AG04450 (cell line): ENCODE measurements at regions not wholly inside any gene's neighbourhood (a gene's known extent, or its start where the extent isn't known, plus 50 kb on each side); places are given as distances from the start of the nearest gene placed in this dataset.

Experiments
- CTCF ChIA-PET: fragments of 300-600, 350-600 bp; formaldehyde crosslinking; extraction: SDS; loops from one replicate; lab custom pipeline; 2022; ENCODE audit warnings: antibody characterized with exemption, inconsistent platforms; lab: Charles Lee
- POLR2A ChIA-PET: fragments of 350-600 bp; formaldehyde crosslinking; extraction: SDS; loops from one replicate; lab custom pipeline; 2021; ENCODE audit warnings: antibody characterized with exemption, inconsistent platforms; lab: Yijun Ruan, JAX
- DNase-seq: peaks from one replicate; pipeline ENCODE4 v3.0.0-alpha.2; 2011; ENCODE audit warnings: low read depth, low spot score
- H3K27ac ChIP-seq: one replicate; pipeline ENCODE4 v1.5.1; 2012; ENCODE audit warnings: low read depth, low read length, control low read depth
- H3K27me3 ChIP-seq: one replicate; pipeline ENCODE4 v1.6.0; 2012; ENCODE audit warnings: low read length; ENCODE audit not compliant: control insufficient read depth, insufficient read depth
- H3K4me3 ChIP-seq: 2 replicates; pipeline ENCODE4 v1.5.1; 2011; ENCODE audit warnings: mild to moderate bottlenecking, low read depth, low read length, control low read depth
- H3K9me3 ChIP-seq: 2 replicates; pipeline ENCODE4 v1.5.1; 2012; ENCODE audit warnings: low read length; ENCODE audit not compliant: control insufficient read depth, insufficient read depth
- TF ChIP-seq, protein P1 (sequence below): IDR thresholded peaks from 2 replicates; pipeline ENCODE4 v1.5.1; 2011; ENCODE audit warnings: low read depth, low read length, control low read depth, inconsistent platforms

DNA sequence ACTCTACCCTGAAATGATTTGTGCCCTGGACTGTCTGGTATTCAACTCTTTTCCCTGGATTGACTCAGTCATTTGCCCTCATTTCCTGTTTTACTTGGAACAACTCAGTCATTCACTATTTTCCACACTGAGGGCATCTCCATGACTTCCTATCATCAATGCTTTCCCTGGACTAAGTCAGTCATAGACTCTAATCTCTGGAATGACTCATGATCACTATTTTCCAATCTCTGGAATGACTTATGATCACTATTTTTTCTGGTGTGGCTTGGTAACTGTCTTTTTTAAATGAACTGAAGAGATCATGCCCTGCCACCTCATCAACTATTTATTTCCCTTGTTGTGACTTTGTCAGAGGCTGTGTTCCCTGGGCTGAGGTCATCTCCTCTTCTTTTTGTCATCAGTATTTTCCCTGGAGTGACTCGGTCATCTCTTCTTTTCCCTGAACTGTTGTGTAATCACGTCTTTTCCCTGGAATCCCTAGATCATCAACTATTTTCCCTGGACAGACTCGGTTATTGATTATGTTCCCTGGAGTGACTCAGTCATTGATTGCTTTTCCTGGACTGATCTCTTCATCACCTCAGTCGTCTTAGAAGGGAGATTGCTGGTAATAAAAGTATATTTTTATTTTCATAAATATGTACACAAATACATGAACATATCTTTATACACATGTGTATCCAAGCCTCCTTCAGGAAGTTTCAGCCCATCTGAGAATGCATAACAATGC is 327.1 kb upstream of the VCX start:
- POLR2A ChIA-PET = no interaction called here
- CTCF ChIA-PET = no interaction called here
- H3K27ac ChIP-seq = no peak overlapping the region
- no peaks in the 10 kb centered on the region for H3K27me3 ChIP-seq
- no peak for DNase-seq
- TF ChIP-seq, protein P1, sequence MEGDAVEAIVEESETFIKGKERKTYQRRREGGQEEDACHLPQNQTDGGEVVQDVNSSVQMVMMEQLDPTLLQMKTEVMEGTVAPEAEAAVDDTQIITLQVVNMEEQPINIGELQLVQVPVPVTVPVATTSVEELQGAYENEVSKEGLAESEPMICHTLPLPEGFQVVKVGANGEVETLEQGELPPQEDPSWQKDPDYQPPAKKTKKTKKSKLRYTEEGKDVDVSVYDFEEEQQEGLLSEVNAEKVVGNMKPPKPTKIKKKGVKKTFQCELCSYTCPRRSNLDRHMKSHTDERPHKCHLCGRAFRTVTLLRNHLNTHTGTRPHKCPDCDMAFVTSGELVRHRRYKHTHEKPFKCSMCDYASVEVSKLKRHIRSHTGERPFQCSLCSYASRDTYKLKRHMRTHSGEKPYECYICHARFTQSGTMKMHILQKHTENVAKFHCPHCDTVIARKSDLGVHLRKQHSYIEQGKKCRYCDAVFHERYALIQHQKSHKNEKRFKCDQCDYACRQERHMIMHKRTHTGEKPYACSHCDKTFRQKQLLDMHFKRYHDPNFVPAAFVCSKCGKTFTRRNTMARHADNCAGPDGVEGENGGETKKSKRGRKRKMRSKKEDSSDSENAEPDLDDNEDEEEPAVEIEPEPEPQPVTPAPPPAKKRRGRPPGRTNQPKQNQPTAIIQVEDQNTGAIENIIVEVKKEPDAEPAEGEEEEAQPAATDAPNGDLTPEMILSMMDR = no peak
- H3K4me3 ChIP-seq = no peak overlapping the region
- H3K9me3 ChIP-seq = no peaks in the 10 kb centered on the region

DNA sequence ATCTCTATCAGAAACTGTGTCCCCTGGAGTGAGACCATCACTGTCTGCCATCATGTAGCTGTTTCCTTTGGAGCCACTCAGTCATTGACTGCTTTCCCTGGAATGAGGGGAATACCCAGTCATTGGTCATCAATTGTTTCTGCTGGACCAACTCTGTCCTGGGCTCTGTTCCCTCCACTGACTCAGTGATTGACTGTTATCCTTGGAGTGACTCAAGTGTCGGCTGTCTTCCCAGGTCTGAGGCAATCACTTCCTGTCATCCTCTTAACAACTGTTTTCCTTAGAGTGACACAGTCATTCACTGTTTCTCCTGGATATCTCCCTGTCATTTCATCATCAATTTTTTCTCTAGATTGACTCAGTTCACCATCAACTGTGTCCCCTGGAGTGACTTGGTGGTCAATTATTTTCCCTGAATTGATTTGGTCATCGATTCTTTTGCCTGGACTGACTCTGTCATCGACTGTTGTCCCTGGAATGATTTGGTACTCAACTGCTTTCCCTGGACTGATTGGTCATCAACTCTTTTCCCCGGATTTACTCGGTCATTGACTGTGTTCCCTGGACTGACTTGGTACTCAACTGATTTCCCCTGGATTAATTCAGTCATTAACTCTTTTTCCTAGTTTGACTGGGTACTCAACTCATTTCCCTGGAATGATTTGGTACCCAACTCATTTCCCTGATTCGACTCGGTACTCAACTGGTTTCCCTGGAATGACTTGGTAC is 327.9 kb upstream of the VCX start:
- Histone ChIP-seq H3K4me3 (no peak overlapping the region), H3K9me3 (no peaks in the 10 kb centered on the region), H3K27ac (no peak overlapping the region), H3K27me3 (no peaks in the 10 kb centered on the region)
- CTCF ChIA-PET = no interaction called here
- POLR2A ChIA-PET = no interaction called here
- TF ChIP-seq, protein P1 = no peak
- DNase-seq = no peak

DNA sequence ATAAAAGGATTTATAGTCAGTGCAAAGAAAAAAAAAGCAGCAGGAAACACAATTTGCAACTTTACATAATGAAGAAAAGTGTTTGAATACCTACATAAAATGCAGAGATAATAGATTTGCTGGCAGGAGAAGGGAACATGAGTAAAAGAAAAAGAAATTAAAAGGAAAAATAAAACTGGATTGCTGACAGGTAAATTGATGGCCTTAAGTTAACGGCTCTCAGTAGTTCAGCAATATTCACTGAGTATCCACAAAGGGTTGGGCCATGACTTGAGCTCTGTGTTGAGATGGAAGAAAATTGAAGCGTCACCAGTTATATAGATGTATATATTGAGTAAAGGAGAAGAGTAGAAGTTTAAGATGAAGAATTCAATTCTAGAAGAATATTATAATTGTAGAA is 330.1 kb upstream of the VCX start:
- TF ChIP-seq, protein P1 = no peak
- Histone ChIP-seq H3K27me3 (no peaks in the 10 kb centered on the region), H3K4me3 (no peak overlapping the region), H3K9me3 (no peaks in the 10 kb centered on the region), H3K27ac (no peak overlapping the region)
- DNase-seq = no peak
- ChIA-PET CTCF (no interaction called here), POLR2A (no interaction called here)

DNA sequence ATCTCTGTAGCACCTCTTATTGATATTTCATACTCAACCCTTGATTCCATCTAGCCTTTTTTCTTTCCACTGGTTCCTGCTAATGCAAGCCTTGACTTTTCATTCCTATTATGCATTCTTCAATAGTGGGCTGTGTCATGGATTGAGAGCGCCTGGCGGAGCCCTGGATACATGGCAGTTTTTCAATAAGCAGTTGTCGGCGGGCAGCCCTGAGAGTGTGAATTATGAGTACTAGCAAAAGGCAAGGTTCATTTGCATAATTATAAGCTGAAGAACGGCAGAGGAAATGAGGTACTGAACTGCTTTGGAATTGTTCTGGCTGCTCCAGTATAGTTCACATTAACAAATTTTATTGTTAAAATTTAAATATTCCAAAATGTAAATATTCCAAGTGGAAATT is 339.7 kb upstream of the VCX start:
- no peak overlapping the region for H3K4me3 ChIP-seq
- CTCF ChIA-PET = no interaction called here
- no peaks in the 10 kb centered on the region for H3K27me3 ChIP-seq
- no peak for DNase-seq
- POLR2A ChIA-PET = no interaction called here
- H3K9me3 ChIP-seq = no peaks in the 10 kb centered on the region; the same call in 1 of the 2 replicates
- H3K27ac ChIP-seq = no peak overlapping the region
- TF ChIP-seq, protein P1 = no peak

DNA sequence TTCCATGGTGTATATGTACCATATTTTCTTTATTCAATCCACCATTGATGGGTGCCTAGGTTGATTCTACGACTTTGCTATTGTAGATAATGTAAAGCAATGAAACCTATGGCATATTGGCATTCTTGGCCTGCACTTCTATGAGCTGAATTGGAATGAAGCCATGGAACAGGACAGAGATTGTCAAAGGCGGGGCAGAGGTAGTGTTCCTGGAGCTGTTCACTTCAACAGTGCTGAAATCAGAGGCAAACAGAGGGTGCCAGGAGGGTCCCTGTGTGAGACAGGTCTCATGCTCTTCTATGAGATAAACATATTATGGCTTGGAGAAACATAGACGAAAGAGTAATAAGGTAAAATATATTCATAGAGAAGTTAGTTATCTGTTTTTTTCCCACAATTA is 342.6 kb upstream of the VCX start:
- TF ChIP-seq, protein P1 = no peak
- CTCF ChIA-PET = no interaction called here
- POLR2A ChIA-PET = no interaction called here

More for the DNA sequence above, 342.6 kb upstream of the VCX start:
- H3K27me3 ChIP-seq = no peaks in the 10 kb centered on the region
- no peak overlapping the region for H3K4me3 ChIP-seq
- DNase-seq = no peak
- H3K27ac ChIP-seq = no peak overlapping the region
- H3K9me3 ChIP-seq = no peaks in the 10 kb centered on the region; the same call in 1 of the 2 replicates
